Inflammatory macrophage treated with lipopolysaccharide for 1 hour (primary cell): ENCODE measurements at regions not wholly inside any gene's neighbourhood (a gene's known extent, or its start where the extent isn't known, plus 50 kb on each side); places are given as distances from the start of the nearest gene placed in this dataset.

Experiments used
- DNase-seq, 2 donors: peaks; one replicate each; pipeline ENCODE4 v3.0.0-alpha.2; 2020 to 2022

DNA sequence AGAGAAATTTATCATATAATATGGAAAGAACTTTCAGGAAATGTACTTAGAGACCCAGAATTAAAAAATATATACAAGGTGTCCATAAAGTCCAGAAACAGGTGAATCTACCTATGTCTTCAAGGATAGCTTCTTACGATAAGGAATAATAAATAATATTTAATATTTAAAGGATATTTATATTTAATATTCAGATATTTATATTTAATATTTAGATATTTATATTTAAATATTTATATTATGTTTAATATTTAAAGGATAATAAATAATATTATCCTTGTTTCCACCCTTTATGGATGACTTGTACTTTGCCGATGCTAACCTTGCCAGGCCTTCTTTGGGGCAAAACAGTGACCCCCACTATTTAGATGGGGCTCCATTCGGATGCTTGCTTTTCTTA is 169.5 kb upstream of the CADM1 start:
- no peak for DNase-seq

DNA sequence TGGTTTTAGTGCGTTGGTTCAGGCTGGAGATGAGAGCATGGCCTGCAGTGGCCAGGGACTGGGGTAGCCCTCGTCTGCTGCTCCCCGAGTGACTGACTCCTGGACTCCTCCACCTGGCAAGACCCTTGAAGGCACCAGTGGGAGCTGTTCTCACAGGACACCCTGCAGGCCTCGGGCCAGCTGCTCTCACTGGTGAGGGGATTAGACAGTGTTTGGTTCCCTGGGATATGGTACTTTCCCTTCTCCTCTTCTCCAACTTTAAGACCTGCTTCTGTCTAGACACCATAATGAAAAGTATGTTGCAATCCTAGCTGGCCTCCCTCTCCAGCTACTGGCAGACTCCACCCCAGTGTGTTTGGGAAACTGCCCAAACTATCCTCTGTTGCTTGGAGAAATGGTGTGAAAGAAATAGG is 168.8 kb upstream of the CADM1 start:
- no peak for DNase-seq

DNA sequence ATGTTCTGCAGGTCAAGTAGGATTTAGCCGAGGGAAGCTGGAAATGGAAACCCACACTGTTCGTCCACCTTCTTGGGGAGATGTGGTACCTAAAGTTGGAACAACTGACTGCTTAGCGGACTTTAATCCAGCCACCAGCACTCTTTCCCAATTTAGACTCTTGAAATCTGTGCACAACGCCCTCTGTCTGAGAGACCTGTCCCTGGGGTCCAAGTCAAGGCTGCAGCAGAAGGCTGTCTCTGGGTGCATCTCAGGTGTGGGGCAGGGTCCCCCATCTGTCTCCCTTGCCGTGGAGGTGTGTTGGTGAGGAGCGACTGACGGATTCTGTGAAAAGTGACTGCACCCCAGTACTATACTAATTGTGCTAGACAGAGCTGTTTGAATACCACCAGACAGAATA is 168.2 kb upstream of the CADM1 start:
- no peak for DNase-seq

DNA sequence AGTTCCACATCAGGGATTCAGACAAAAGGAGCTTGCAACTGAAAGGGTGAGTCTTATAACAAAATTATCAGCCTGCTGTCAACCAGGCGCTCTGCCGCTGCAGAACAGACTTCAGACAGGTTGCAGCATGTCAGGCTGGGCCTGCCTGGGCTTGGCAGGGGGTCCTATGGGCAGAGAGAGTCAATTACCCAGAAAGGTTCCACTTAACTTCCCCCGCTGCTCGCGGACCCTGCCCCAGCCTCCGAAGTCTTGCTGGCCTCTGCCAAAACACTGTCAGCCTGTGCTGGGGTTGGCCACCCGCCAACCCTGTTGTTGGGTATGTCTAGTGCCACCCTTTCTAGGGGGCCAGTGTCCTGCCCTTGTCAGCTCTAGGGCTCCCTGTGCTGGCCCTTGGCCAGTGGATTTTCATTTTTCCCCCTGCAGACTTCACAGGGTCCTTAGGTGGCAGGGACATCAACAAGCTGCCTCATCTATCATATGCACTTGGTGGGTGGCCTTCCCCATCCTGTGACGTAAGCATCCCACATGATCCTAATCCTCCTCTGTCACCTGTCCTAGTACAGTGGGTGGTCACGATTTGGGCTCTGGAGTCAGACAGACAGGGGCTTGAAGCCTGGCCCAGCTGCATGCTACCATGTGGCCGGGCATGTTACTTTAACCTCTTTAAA is 166.5 kb upstream of the CADM1 start:
- no peak for DNase-seq

DNA sequence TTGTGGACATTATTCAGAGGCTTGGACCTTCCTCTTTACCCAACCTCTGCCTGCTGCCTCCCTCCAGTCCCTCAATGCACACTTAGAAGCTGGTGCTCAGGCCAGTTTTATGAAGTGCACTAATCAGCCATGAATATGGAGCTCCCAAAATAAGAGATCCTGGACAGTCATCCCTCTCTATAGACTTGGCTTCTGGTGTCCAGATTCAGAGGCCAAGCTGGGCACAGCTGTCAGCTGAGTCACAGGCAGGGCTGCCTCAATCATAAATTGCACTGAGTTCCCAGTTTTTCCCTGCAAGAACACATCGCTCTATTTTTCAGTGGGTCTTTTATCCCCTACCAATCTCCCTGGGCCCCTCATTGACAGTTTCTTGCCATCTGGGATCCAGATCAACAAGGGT is 161.7 kb upstream of the CADM1 start:
- no peak for DNase-seq

DNA sequence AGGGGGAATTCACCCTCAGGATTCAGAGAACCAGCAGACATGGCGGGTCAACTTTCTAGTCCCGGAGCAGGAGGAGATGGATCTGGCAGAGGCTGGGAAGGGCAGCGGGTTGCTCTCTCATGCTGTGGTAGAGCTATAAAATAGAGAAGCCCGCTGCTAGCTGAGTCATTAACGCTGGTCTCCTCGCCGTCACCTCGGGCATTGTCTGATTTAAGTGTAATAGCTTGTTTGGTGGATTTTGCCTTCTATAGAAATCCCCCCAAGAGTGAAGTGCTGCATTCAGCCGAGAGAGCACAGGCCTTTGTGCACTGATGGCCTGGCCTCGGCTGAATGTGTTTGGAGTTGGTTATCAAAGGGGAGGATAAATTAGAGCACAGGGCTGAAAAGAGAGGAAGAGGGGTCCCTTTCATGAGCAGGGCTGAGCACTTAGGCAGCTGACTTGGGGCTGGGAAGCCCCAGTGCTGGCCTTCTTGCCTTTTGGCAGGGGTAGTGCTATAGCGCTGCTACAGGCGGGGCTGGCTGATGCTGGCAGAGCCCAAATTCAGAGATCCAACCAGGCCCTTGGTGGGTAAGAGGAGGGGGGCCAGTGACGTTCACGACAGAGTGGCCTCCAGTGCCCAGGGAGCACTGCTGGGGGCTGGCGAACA is 161.1 kb upstream of the CADM1 start:
- no peak for DNase-seq

DNA sequence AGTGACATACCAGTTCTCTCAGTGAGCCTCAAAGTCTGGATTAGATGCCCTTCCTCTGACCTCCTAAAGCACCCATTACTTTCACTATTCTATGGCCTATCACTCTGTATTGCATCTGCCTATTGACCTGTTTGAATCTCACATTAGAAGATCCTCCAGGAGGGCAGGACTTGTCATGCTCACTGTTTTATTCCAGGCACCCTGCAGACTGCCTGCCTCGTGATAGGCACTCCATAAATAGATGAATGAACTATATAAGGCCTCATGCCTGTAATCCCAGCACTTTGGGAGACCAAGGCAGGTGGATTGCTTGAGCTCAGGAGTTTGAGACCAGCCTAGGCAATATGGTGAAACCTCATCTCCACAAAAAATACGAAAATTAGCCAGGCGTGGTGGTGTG is 160.1 kb upstream of the CADM1 start:
- DNase-seq: no peak

DNA sequence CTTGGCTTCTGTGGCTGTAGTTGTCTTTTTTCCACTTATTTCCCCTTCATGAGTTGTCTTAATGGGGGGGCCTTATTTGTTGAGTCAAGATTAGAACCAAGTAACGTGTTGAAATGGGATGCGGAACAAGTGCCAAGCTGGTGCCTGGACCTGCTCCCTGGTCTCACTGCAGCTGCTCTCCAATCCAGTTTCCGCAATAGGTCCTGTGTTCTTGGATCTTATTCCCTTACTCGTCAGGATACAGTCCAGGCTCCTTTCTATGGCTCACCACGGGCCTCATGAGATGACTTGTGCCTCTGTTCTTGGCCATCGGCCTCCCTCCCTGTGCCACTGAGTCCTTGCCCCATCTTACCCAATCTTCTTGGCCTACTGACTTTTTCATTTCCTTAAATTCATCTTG is 159.6 kb upstream of the CADM1 start:
- DNase-seq: no peak

DNA sequence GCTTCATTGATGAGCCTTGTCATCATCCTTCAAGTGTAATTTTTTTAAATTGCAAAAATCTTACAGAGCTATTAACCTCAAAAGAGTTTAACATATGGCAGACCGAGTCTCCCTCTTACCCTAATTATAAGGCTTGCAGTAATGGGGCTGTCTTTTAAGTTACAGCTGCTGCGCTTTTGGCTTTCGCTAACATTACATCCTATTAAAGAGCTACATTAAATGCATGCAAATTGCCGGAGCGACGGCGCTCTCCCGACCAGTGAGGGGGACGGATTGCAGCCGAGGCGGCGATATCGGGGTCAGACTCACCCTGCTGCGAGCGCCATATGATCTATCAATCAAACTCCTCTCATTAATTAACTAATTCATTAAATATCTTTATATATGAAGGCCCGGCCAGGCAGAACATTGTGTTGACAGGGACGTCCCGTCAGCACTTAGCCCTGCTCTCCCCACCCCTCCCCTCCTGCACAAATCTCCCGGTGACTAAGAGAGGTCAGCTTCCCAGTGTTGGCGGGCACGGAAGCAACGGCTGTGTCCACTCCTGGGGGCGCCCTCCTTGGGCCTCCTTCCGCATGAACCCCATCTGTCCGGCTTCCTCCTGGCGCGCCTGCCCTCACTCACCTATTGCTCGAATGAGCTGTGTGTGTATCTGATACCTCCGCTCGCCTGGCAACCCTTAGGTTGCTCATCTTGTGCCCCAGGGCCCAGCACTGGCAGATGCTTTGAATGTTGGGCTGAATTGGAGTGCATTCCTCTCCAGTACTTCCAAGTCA is 156.0 kb upstream of the CADM1 start:
- DNase-seq: no peak

DNA sequence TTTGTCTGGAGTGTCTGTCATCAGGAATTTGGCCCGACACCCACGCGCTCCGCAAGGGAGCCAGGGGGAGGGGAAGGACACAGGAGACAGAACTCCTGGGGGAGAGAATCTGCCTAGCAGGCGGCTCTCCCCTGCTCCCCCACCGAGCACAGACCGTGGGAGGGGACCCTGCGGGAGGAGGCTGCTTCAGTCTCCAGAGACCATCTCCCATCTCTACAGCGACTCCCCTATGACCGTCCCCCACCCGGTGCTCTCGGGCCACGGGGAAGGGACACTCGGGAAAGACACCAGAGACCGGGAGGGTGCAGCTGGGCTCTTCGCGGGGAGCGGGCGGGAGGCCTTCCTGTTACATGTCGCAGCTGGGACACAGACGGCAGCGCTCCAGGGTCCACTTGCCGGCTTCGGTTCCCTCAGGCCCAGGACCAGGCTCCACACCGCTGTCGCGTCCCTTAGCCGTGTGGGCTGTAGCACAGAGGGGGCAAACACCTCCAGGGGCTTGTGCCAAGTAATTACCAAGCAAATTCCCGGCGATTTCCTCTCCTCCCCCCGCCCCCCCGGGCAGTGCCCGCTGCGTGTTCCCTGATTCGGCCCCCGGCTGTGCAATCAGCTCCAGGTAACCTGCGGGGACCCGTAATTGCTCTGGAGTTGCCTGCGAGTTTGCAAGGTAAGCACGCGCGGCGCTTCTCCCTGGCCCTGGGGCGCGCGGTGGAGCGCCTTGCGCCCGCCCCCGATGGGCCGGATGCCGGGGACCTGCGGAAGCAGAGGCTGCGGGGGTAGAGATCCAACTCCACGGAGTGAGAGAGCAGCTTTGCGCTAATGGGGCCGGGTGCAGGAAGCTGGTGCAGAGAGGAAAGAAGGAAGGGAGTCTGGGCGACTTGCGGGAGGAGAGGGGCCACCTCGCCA is 155.1 kb upstream of the CADM1 start:
- DNase-seq: peak; percentile 18 to 26

DNA sequence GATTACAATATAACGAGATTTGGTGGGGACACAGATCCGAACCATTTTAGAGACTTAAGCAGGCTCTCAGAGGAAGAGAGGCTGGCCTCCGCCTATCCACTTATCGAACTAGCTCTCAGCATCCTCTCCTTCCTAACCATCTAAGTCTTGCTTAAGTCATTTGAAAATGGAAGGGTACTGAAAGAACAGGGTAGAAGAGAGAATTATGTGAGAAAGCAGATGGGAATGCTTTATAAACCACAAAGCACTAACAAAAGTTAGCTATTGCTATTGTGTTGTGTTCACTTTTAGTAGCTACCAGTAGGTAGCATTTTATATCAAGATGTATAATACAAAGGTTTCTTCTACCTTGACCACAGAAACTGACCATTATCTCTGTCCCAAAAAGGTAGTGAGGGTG is 153.4 kb upstream of the CADM1 start:
- DNase-seq: no peak

DNA sequence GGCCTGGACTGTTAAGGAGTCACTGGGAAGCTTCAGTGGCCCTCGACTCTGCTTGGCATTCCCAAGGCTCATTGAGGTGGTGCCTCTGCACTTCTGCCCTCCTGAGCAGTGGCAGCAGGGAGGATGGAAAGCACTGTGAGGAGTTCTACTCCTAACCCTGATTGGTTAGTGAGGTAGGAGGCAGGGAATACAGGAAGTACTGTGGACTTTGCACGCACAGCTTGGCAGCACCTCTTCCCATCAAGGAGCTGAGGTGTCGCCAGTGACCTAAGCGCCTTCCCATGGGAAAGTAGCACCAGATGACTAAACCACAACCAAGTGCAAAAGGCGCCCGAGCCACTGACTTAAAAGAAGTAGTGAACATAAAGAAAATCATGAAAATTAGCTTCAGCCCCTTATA is 152.5 kb upstream of the CADM1 start:
- DNase-seq: no peak

DNA sequence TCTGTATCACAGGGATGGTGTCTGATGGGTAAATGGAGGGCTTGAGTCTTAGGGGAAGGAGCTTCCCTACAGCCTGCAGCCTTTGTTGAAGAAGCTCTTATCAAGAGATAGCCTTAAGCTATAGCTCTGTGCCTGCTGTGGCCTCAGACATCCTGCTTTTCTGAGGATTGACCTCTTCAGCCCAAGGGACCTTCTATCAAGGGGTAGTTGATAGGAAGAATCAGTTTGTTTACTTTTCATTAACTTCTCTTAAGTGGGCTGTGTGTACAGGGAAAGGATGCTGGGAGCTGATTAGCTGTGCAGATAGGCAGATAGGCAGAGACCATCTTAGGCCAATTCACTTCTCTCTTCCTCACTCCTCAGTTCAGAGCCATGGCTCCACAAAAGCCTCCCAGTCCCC is 151.8 kb upstream of the CADM1 start:
- no peak for DNase-seq

DNA sequence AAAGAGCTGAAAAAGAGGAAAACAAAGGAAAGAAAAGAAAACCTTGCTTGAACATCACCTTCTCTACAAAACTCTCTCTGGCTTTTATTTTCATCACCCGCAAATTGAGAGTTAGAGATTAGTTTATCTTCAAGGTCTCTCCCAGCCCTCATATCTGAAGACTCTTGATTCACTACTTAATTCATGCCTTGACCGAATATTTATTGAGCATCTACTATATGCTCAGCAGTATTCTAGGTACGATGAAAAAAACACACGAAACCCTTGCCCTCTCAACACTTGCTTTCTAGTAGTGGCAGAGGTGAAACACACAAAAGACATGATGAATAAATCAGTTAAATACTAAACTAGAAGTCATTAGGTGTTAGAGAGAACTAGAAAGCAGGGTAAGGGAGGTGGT is 150.6 kb upstream of the CADM1 start:
- DNase-seq: no peak

DNA sequence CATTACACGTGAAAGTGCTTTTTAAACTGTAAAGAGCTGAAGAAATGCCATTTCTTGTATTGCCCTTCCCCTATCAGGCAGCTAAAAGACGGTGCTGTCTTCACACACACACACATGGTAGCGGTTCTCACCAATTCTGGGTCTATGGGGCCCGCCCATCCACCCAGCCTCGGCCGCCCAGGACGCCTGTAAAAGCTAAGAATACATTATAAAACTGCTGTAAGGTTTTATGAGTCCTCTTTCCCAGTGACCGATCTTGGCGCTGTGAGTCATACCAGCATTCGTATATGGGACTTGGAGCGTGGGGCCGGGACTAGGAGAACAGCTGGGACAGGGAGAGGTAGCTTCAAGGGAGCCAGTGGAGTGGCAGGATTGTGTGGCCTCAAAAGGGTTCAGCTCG is 149.7 kb upstream of the CADM1 start:
- no peak for DNase-seq

DNA sequence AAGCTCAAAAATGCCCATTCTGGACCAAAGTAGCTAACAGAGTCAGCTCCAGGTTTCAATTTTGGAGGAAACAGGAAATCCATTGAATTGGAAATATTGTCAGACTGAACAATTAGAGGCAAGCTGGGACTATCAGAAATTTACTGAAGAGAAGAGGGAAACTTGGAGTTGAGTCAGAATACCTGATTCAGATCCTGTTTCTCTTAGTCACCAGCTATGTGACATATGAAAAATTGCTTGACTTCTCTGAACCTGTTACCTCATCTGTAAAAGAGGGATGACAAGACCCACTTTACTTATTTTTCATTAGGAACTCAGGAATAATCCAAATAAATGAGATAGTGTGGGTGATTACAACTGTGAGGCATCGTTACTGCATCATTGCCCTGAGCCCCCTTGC is 148.9 kb upstream of the CADM1 start:
- no peak for DNase-seq

DNA sequence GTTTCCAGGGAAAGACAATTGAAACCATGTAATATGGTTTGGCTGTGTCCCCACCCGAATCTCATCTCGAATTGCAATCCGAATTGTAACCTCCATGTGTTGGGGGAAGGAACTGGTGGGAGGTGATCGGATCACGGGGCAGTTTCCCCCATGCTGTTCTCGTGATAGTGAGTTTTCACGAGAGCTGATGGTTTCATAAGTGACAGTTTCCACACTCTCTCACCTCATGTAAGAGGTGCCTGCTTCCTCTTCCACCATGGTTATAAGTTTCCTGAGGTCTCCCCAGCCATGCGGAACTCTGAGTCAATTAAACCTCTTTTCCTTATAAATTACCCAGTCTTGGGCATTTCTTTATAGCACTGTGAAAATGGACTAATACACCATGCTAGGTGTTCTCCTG is 148.3 kb upstream of the CADM1 start:
- peak; percentile 37 to 45 for DNase-seq

DNA sequence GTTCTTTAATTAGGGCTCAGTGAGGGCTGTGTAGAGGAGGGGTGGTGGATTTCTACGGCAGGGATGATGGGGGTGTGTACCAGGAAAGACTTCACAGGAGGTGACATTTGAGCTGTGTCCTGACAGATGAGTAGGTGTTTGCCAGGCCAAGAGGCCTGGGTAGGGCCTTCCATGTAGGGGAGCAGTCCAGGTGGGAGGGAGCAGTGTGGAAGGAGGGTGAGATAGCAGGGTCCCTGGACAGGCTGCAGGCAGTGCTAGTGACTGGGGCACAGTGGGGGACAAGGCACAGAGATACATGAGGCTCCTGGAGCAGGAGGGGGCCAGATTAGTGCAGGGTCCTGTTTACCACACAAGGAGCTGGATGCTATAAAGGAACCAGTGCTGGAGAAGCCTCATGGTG is 147.9 kb upstream of the CADM1 start:
- DNase-seq: no peak

DNA sequence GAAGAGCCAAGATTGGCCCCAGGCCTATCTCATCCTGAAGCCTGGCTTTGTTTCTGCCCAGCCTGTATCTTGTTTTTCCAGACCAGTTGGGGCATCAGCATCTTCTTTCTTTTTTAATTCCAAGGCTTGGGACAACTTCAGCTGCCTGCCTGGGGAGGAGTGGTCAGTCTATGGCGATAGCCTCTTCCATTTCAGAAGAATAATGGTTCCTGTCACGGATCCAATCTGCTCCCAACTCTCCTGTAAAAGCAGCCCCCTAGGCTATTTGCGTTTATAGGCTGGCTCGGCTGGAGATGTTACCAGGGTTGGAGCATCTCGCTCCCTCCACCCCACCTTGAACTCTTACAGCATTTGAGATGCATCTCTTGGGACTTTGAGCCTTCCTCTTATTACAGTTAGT is 145.2 kb upstream of the CADM1 start:
- no peak for DNase-seq

DNA sequence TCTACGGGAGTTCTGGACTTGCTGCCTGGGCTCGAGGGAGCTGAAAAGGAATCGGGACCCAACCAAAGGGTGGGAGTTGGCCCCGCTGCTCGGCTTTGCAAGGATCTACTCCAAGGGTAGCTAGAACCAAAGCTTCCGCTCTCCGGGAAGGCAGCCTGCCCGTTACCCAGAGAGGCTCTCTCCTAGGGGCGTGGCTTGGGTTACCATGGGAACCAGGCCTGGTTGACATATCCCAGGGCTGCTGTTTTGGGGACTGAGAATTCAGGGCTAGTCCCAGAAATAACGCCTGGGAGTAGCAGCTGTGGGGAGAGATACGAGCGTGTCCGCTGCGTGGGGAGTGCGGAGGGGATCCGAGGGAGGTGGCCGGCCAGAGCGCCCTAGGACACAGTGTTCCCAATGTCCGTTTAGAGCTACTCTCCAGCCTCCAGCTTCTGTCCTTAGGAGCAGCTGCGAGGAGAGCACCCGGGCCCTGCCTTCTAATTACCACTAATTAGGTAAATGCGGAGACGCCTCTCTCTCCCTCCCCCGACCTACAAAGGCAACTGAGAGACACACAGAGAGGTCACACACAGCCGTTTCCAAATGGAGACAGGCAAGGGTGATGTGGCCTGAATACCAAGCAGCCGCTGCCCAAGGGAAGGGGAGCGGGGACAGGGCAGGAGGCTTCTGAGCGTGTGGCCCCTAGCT is 141.6 kb upstream of the CADM1 start:
- DNase-seq: no peak

DNA sequence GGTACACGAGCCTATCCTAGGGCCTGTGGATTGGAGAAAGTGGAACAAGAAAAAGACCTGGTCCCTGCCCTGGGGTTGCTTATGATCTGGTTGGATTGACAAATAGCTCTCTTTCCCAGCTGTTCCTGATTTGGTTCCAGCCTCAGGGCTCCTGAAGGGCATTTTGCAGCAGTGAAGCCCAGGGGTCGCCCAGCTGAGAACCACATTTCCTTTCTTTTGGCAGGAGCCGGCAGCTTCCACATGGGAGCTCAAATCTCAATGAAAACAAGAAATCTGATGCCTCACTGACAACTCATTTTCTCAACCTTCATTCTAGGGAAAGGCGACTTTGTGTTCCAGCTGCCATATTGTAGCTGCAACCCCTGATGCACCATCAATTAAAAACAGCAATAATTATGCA is 140.6 kb upstream of the CADM1 start:
- DNase-seq: no peak

DNA sequence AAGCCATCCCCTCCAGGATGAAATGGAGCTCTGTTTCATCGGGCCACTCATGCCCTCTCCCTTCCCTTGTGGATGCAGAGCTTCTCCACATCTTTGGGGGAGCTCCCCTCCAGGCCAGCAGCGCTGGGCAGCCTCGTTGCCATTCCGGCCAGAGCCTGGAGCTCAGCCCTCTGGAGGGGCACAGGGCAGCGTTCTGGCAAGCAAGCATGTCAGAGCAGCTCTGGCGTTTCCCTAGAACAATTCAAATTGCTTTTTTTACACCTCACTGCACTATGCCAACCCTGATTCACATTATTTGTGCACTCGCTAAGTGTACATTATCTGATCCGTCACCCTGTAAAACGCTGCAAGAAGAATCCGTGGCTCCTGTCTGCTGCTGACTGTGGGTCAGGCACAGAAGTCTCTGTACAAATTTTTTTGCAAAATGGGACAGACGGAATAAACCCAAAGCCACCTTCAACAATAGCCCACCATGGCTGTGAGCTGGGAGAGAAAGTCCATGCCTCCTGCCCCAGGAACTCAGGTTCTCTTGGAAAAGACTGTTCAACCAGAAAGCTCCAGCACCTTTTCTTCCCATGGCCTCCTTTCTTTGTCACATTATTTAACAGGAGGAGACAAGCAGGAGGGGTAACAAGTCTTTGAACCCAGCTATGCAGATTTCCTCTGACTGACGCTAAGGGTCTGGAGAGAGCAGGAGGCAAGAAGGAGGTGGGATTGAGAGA is 139.5 kb upstream of the CADM1 start:
- DNase-seq: no peak
